K562 (cell line): ENCODE measurements at regions not wholly inside any gene's neighbourhood (a gene's known extent, or its start where the extent isn't known, plus 50 kb on each side); places are given as distances from the start of the nearest gene placed in this dataset.

Source experiments
- ATAC-seq: fragments of 200-7000 bp; cut with Tn5 transposase; 3 replicates; pipeline ENCODE4 v1.9.1; 2020; ENCODE audit warnings: moderate library complexity
- BruUV-seq: library from RNA; stranded (reverse); fragments of 400-500 nt; replicated peaks from 2 replicates; lab custom pipeline; 2021; lab: Mats Ljungman, UMichigan
- CTCF ChIA-PET: fragments of 300-600 bp; formaldehyde crosslinking; extraction: SDS; loops from one replicate; lab custom pipeline; 2021; ENCODE audit warnings: low intra/inter-chr PET ratio; lab: Yijun Ruan, JAX
- POLR2A ChIA-PET: fragments of 300-600, 350-650 bp; sonication (Branson Sonifier 250); formaldehyde crosslinking; extraction: SDS; loops from one replicate; lab custom pipeline; 2021; ENCODE audit warnings: antibody characterized with exemption, inconsistent platforms; lab: Yijun Ruan, JAX
- DNase-seq, 4 experiments: peaks; one replicate each; pipeline versions ENCODE4 v3.0.0 to v3.0.0-alpha.2; 2011 to 2018; ENCODE audit warnings: low spot score in 3 of 4, mixed read lengths in 3 of 4; ENCODE audit errors: extremely low read depth in 1 of 4
- FAIRE-seq: peaks from 2 replicates; lab custom pipeline; 2011; peaks lifted over from hg19 to GRCh38; lab: Jason Lieb, UNC
- H2AFZ ChIP-seq: 2 replicates; pipeline ENCODE4 v1.6.0; 2011; ENCODE audit warnings: low read depth, low read length, control low read depth, inconsistent platforms
- H3K27ac ChIP-seq: fragments of 200-600 bp; 3 replicates; pipeline ENCODE4 v1.8.0; 2011; ENCODE audit warnings: low read depth, mild to moderate bottlenecking, control low read depth, inconsistent platforms, low read length, moderate library complexity, mixed read lengths; ENCODE audit errors: extremely low read depth
- H3K27me3 ChIP-seq, 2 experiments: fragments of 300-600 bp in 1 of 2; 2 replicates in 1 of 2; 3 replicates in 1 of 2; pipeline versions ENCODE4 v1.6.0 to v1.8.0; 2011; ENCODE audit warnings: inconsistent platforms in 2 of 2, low read length in 2 of 2, mild to moderate bottlenecking in 1 of 2, mixed read lengths in 1 of 2, moderate library complexity in 1 of 2; ENCODE audit not compliant: control insufficient read depth in 2 of 2, insufficient read depth in 2 of 2
- H3K36me3 ChIP-seq: fragments of 300-600 bp; 3 replicates; pipeline ENCODE4 v1.8.0; 2011; ENCODE audit warnings: mild to moderate bottlenecking, low read length, inconsistent platforms; ENCODE audit not compliant: control insufficient read depth, insufficient read depth
- H3K4me1 ChIP-seq, 2 experiments: fragments of 200-600 bp in 1 of 2; replicated peaks in 1 of 2; 2 replicates in 1 of 2; 3 replicates in 1 of 2; pipeline versions ENCODE4 v1.5.1 to v1.8.0; 2011; ENCODE audit warnings: inconsistent platforms in 2 of 2, low read length in 2 of 2, mild to moderate bottlenecking in 1 of 2, mixed read lengths in 1 of 2, moderate library complexity in 1 of 2; ENCODE audit not compliant: control insufficient read depth in 2 of 2, insufficient read depth in 2 of 2
- H3K4me2 ChIP-seq: 2 replicates; pipeline ENCODE4 v1.6.1; 2011; ENCODE audit warnings: low read length, control low read depth, inconsistent platforms, mixed read lengths; ENCODE audit not compliant: insufficient read depth
- H3K4me3 ChIP-seq: fragments of 200-600 bp; sonication (generic), shearing (Covaris generic); 2 replicates; pipeline ENCODE4 v1.5.1; 2016; ENCODE audit warnings: control low read depth, inconsistent platforms
- H3K79me2 ChIP-seq: fragments of 200-600 bp; 3 replicates; pipeline ENCODE4 v1.8.0; 2011; ENCODE audit warnings: low read length, inconsistent platforms; ENCODE audit not compliant: control insufficient read depth, insufficient read depth
- H3K9ac ChIP-seq, 2 experiments: 2 replicates each; pipeline versions ENCODE4 v1.6.0 to v1.6.1; 2011; ENCODE audit warnings: low read depth in 2 of 2, low read length in 2 of 2, control low read depth in 1 of 2, inconsistent platforms in 1 of 2, mild to moderate bottlenecking in 1 of 2, mixed read lengths in 1 of 2; ENCODE audit not compliant: insufficient read depth in 1 of 2
- H3K9me1 ChIP-seq: one replicate; pipeline ENCODE4 v1.6.0; 2011; ENCODE audit warnings: inconsistent platforms, mild to moderate bottlenecking, low read length, moderate library complexity; ENCODE audit not compliant: control insufficient read depth, insufficient read depth
- H3K9me3 ChIP-seq: replicated peaks from 2 replicates; pipeline ENCODE4 v1.5.1; 2011; ENCODE audit warnings: low read depth, low read length, inconsistent platforms; ENCODE audit not compliant: control insufficient read depth, insufficient read depth
- H4K20me1 ChIP-seq: replicated peaks from 2 replicates; pipeline ENCODE4 v1.6.1; 2011; ENCODE audit warnings: low read length, inconsistent platforms, mixed read lengths; ENCODE audit not compliant: control insufficient read depth, insufficient read depth
- CREB1 ChIP-seq, 2 experiments: sonication (generic) in 1 of 2; formaldehyde crosslinking in 1 of 2; IDR thresholded peaks; 2 replicates each; pipeline versions ENCODE4 v1.6.1 to v1.8.0; 2012 to 2022; ENCODE audit warnings: inconsistent platforms in 1 of 2, mild to moderate bottlenecking in 1 of 2, missing genetic modification reagents in 1 of 2, moderate library complexity in 1 of 2
- FUS ChIP-seq: fragments of 200-400 bp; formaldehyde crosslinking; optimal IDR thresholded peaks from 2 replicates; pipeline ENCODE3; 2017; ENCODE audit warnings: low read depth, low read length
- NFRKB ChIP-seq: fragments of 450-650 bp; IDR thresholded peaks from 2 replicates; pipeline ENCODE4 v1.6.1; 2016; ENCODE audit warnings: low read depth
- PRMT5 ChIP-seq: sonication (generic); formaldehyde crosslinking; IDR thresholded peaks from 2 replicates; pipeline ENCODE4 v1.5.0; 2020; ENCODE audit warnings: missing genetic modification reagents
- RBM34 ChIP-seq: fragments of 200-400 bp; formaldehyde crosslinking; IDR thresholded peaks from 2 replicates; pipeline ENCODE4 v1.6.1; 2018; ENCODE audit warnings: low read length, borderline replicate concordance; ENCODE audit not compliant: insufficient read depth
- TAF9B ChIP-seq: fragments of 450-650 bp; IDR thresholded peaks from 2 replicates; pipeline ENCODE4 v1.6.1; 2018; ENCODE audit warnings: mild to moderate bottlenecking; ENCODE audit not compliant: partially characterized antibody
- ZBTB17 ChIP-seq: fragments of 450-650 bp; formaldehyde crosslinking; IDR thresholded peaks from 2 replicates; pipeline ENCODE4 v1.4.0; 2020; ENCODE audit warnings: mild to moderate bottlenecking
- ZNF316 ChIP-seq: fragments of 450-650 bp; IDR thresholded peaks from 2 replicates; pipeline ENCODE4 v1.6.1; 2016
- ZNF444 ChIP-seq: fragments of 250-450 bp; sonication (Bioruptor Pico); IDR thresholded peaks from 2 replicates; pipeline ENCODE4 v1.4.0; 2020; ENCODE audit warnings: mild to moderate bottlenecking, moderate library complexity
- in situ Hi-C: fragments of 300-500 bp; cut with MboI; formaldehyde crosslinking; loops from 4 replicates; pipeline ENCODE4 v1.15.0; 2018; ENCODE audit warnings: inconsistent platforms, mixed read lengths
- intact Hi-C: fragments of 100-400 bp; cut with micrococcal nuclease; formaldehyde crosslinking; loops from 2 replicates; pipeline ENCODE4 v1.14.2; 2022
- TF ChIP-seq, protein P1 (sequence below): fragments of 450-650 bp; formaldehyde crosslinking; IDR thresholded peaks from 2 replicates; pipeline ENCODE4 v1.4.0; 2020; ENCODE audit warnings: mild to moderate bottlenecking
- TF ChIP-seq, protein P2 (sequence below): sonication (generic); formaldehyde crosslinking; IDR thresholded peaks from 2 replicates; pipeline ENCODE4 v1.8.1; 2023; ENCODE audit warnings: missing genetic modification reagents, mild to moderate bottlenecking, borderline replicate concordance

DNA sequence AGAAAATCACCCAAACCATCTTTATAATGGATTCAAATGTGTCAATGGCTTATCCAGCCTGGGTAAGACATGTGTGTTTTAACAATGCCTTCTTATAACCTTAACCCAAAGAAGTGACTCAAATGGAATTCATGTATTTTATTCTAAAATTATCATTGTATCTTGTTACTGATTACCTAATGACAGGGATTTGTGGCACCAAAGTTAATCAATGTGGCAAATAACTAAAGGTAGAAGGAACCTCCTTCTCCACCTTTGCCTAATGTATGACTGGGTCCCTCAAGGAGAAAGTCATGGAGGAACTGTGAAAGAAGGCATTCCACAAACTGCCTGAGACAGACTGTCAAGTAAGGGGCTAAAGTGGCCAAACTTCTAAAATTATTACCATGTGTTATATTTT lies 84.4 kb upstream of the ITGA1 start:
- Histone ChIP-seq H3K9ac (no peak overlapping the region), H4K20me1 (no peaks in the 10 kb centered on the region), H3K27ac (no peak overlapping the region), H3K9me1 (no peaks in the 10 kb centered on the region), H3K79me2 (no peaks in the 10 kb centered on the region), H3K4me2 (no peak overlapping the region), H3K36me3 (no peaks in the 10 kb centered on the region), H2AFZ (no peak overlapping the region), H3K27me3 (no peaks in the 10 kb centered on the region), H3K9me3 (no peaks in the 10 kb centered on the region), H3K4me1 (no peaks in the 10 kb centered on the region), H3K4me3 (no peak overlapping the region)
- ChIA-PET POLR2A (no interaction called here), CTCF (no interaction called here)
- no TSS peak for BruUV-seq
- TF ChIP-seq ZNF444 (CRISPR knock-in tag) (no peak), RBM34 (no peak), CREB1 (IDR thresholded peaks at IDR 0.05) (no peak), CREB1 (CRISPR knock-in tag; IDR thresholded peaks at IDR 0.05) (no peak), PRMT5 (CRISPR knock-in tag) (no peak), ZNF316 (no peak), ZBTB17 (CRISPR knock-in tag) (no peak), NFRKB (no peak), FUS (no peak), TAF9B (no peak)
- TF ChIP-seq, protein P1, sequence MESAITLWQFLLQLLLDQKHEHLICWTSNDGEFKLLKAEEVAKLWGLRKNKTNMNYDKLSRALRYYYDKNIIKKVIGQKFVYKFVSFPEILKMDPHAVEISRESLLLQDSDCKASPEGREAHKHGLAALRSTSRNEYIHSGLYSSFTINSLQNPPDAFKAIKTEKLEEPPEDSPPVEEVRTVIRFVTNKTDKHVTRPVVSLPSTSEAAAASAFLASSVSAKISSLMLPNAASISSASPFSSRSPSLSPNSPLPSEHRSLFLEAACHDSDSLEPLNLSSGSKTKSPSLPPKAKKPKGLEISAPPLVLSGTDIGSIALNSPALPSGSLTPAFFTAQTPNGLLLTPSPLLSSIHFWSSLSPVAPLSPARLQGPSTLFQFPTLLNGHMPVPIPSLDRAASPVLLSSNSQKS (CRISPR knock-in tag): no peak
- TF ChIP-seq, protein P2, sequence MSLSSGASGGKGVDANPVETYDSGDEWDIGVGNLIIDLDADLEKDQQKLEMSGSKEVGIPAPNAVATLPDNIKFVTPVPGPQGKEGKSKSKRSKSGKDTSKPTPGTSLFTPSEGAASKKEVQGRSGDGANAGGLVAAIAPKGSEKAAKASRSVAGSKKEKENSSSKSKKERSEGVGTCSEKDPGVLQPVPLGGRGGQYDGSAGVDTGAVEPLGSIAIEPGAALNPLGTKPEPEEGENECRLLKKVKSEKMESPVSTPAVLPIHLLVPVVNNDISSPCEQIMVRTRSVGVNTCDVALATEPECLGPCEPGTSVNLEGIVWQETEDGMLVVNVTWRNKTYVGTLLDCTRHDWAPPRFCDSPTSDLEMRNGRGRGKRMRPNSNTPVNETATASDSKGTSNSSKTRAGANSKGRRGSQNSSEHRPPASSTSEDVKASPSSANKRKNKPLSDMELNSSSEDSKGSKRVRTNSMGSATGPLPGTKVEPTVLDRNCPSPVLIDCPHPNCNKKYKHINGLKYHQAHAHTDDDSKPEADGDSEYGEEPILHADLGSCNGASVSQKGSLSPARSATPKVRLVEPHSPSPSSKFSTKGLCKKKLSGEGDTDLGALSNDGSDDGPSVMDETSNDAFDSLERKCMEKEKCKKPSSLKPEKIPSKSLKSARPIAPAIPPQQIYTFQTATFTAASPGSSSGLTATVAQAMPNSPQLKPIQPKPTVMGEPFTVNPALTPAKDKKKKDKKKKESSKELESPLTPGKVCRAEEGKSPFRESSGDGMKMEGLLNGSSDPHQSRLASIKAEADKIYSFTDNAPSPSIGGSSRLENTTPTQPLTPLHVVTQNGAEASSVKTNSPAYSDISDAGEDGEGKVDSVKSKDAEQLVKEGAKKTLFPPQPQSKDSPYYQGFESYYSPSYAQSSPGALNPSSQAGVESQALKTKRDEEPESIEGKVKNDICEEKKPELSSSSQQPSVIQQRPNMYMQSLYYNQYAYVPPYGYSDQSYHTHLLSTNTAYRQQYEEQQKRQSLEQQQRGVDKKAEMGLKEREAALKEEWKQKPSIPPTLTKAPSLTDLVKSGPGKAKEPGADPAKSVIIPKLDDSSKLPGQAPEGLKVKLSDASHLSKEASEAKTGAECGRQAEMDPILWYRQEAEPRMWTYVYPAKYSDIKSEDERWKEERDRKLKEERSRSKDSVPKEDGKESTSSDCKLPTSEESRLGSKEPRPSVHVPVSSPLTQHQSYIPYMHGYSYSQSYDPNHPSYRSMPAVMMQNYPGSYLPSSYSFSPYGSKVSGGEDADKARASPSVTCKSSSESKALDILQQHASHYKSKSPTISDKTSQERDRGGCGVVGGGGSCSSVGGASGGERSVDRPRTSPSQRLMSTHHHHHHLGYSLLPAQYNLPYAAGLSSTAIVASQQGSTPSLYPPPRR (CRISPR knock-in tag): no peak
- in situ Hi-C loops (no loop called here), intact Hi-C loops (no loop called here)
- FAIRE-seq: no peak
- DNase-seq: no peak
- ATAC-seq: no peak
